ENCODE measurements at regions not wholly inside any gene's neighbourhood (a gene's known extent, or its start where the extent isn't known, plus 50 kb on each side); places are given as distances from the start of the nearest gene placed in this dataset.

- H3K4me2 ChIP-seq = no peak overlapping the region
- H3K27me3 ChIP-seq = no peaks in the 10 kb centered on the region
- TF ChIP-seq Cebpa-rat (IDR thresholded peaks at IDR 0.05) = no peak
- H3K9ac ChIP-seq = no peak overlapping the region
- peaks cover 0 to 5% (median 0%) of the 10 kb centered on the region in 10 experiments; a peak in 2 of 20 replicates for H3K4me1 ChIP-seq
- H3K9me3 ChIP-seq (replicated peaks in 1 of 11) = peaks cover 15 to 28% (median 20%) of the 10 kb centered on the region in 11 experiments; a peak in 21 of 22 replicates
- H3K36me3 ChIP-seq = no peaks in the 10 kb centered on the region
- H4K20me1 ChIP-seq = no peaks in the 10 kb centered on the region
- H3K4me3 ChIP-seq = no peak overlapping the region
- no peak overlapping the region for H3K27ac ChIP-seq
Observed at GRCh38 chr3:165716592-165716991, 120.6 kb downstream of the BCHE start.

- H3K27me3 ChIP-seq = no peaks in the 10 kb centered on the region
- no peaks in the 10 kb centered on the region for H4K20me1 ChIP-seq
- H3K27ac ChIP-seq = no peak overlapping the region
- peaks cover 0 to 5% (median 0%) of the 10 kb centered on the region in 10 experiments; a peak in 2 of 20 replicates for H3K4me1 ChIP-seq
- peaks cover 0 to 4% (median 0%) of the 10 kb centered on the region in 11 experiments; a peak in 1 of 22 replicates for H3K9me3 ChIP-seq (replicated peaks in 1 of 11)
- no peak overlapping the region for H3K4me2 ChIP-seq
- no peak overlapping the region for H3K4me3 ChIP-seq
- TF ChIP-seq Cebpa-rat (IDR thresholded peaks at IDR 0.05) = no peak
- no peak overlapping the region for H3K9ac ChIP-seq
- no peaks in the 10 kb centered on the region for H3K36me3 ChIP-seq
Observed at GRCh38 chr3:165713479-165713878, 123.7 kb downstream of the BCHE start.

GRCh38 chr3:165712382-165712781 lies 124.8 kb downstream of the BCHE start:
- Histone ChIP-seq H3K27ac (no peak overlapping the region), H3K27me3 (no peaks in the 10 kb centered on the region), H4K20me1 (no peaks in the 10 kb centered on the region), H3K36me3 (no peaks in the 10 kb centered on the region), H3K4me1 (no peaks in the 10 kb centered on the region), H3K9ac (no peak overlapping the region), H3K4me3 (no peak overlapping the region), H3K4me2 (no peak overlapping the region), H3K9me3 (replicated peaks in 1 of 11) (peaks cover 0 to 4% (median 0%) of the 10 kb centered on the region in 11 experiments; a peak in 1 of 22 replicates)
- TF ChIP-seq Cebpa-rat (IDR thresholded peaks at IDR 0.05) = no peak

DNA sequence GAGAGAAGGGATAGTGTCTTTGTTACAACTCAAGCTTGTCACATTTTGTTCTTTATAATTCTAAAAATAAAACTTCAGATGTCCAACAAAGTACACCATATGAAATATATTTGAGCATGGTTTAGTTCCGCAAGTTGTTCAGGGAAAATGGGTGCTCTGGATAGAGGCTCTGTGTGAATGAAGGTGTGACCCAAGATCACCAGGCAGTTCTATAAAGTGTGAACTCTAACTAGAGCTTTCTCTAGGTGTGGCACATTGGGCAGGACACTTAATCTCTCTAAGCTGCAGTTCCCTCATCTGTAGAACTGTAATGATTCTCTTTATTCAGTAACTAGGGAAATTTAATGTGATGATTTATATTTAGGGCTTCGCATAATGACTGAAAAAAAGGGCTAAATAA lies 139.3 kb downstream of the BCHE start:
- Histone ChIP-seq H3K9me3 (replicated peaks in 1 of 11) (peaks cover under 1 to 5% (median 2%) of the 10 kb centered on the region in 11 experiments; a peak in 20 of 22 replicates), H3K27ac (no peak overlapping the region), H4K20me1 (no peaks in the 10 kb centered on the region), H3K4me2 (no peak overlapping the region), H3K4me3 (no peak overlapping the region), H3K9ac (no peak overlapping the region), H3K36me3 (no peaks in the 10 kb centered on the region), H3K4me1 (no peaks in the 10 kb centered on the region), H3K27me3 (no peaks in the 10 kb centered on the region)
- TF ChIP-seq Cebpa-rat (IDR thresholded peaks at IDR 0.05) = no peak

GRCh38 chr3:165696496-165696895 lies 140.7 kb downstream of the BCHE start:
- Histone ChIP-seq H3K4me2 (no peak overlapping the region), H3K9ac (no peak overlapping the region), H3K9me3 (replicated peaks in 1 of 11) (peaks cover 10 to 19% (median 16%) of the 10 kb centered on the region in 11 experiments; a peak in 21 of 22 replicates), H3K27ac (no peak overlapping the region), H3K4me3 (no peak overlapping the region), H3K4me1 (no peaks in the 10 kb centered on the region), H3K27me3 (no peaks in the 10 kb centered on the region), H4K20me1 (no peaks in the 10 kb centered on the region), H3K36me3 (no peaks in the 10 kb centered on the region)
- no peak for TF ChIP-seq Cebpa-rat (IDR thresholded peaks at IDR 0.05)

DNA sequence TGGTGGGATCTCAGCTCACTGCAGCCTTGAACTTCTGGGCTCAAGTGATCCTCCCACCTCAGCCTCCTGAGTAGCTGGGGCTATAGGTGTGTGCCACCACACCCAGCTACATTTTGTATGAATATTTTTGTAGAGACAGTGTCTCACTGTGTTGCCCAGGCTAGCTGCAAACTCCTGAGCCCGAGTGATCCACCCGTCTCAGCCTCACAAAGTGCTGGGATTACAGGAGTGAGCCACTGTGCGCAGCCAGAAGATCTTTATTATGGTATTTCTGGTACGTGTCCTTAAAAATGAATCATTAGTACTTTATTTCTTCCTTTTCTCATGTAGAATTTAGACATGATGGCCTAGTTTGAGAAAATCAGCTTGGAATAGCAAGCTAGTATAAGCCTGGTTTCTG lies 153.3 kb downstream of the BCHE start:
- Histone ChIP-seq H3K9ac (no peak overlapping the region), H3K4me2 (no peak overlapping the region), H3K27ac (no peak overlapping the region), H3K36me3 (no peaks in the 10 kb centered on the region), H3K4me3 (no peak overlapping the region), H3K9me3 (replicated peaks in 1 of 11) (no peaks in the 10 kb centered on the region), H3K27me3 (no peaks in the 10 kb centered on the region), H4K20me1 (no peaks in the 10 kb centered on the region), H3K4me1 (no peaks in the 10 kb centered on the region)
- no peak for TF ChIP-seq Cebpa-rat (IDR thresholded peaks at IDR 0.05)

- Histone ChIP-seq H3K4me1 (no peaks in the 10 kb centered on the region), H3K27ac (no peak overlapping the region), H3K27me3 (no peaks in the 10 kb centered on the region), H3K4me2 (no peak overlapping the region), H4K20me1 (no peaks in the 10 kb centered on the region), H3K9me3 (replicated peaks in 1 of 11) (no peaks in the 10 kb centered on the region; a peak in 1 of 22 replicates), H3K9ac (no peak overlapping the region), H3K36me3 (no peaks in the 10 kb centered on the region), H3K4me3 (no peak overlapping the region)
- TF ChIP-seq Cebpa-rat (IDR thresholded peaks at IDR 0.05) = no peak
Observed at GRCh38 chr3:165682734-165683133, 154.5 kb downstream of the BCHE start.

DNA sequence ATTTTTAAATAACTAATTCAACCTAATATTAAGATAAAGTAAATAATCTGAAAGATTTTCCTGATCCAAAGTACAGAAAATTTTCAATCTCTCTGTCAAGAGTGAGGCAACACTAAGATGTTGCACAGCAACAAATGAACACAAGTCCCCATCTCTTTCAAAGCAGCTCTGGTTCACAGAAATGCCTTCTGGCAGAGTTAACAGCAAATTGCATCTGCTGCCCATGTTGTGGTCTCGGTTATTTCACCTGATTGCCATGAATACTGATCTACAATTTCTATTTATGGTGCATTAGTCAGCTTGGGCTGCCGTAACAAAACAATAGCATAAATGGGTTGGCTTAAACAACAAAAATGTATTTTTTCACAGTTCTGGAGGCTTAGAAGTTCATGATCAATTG lies 167.3 kb downstream of the BCHE start:
- peaks cover 0 to 9% (median 7%) of the 10 kb centered on the region in 11 experiments; a peak in 10 of 22 replicates for H3K9me3 ChIP-seq (replicated peaks in 1 of 11)
- H3K4me2 ChIP-seq = no peak overlapping the region
- no peak overlapping the region for H3K27ac ChIP-seq
- no peaks in the 10 kb centered on the region for H3K4me1 ChIP-seq
- H4K20me1 ChIP-seq = no peaks in the 10 kb centered on the region; a peak in 1 of 22 replicates
- no peak for TF ChIP-seq Cebpa-rat (IDR thresholded peaks at IDR 0.05)
- no peak overlapping the region for H3K4me3 ChIP-seq
- H3K36me3 ChIP-seq = no peaks in the 10 kb centered on the region
- no peak overlapping the region for H3K9ac ChIP-seq
- no peaks in the 10 kb centered on the region for H3K27me3 ChIP-seq

DNA sequence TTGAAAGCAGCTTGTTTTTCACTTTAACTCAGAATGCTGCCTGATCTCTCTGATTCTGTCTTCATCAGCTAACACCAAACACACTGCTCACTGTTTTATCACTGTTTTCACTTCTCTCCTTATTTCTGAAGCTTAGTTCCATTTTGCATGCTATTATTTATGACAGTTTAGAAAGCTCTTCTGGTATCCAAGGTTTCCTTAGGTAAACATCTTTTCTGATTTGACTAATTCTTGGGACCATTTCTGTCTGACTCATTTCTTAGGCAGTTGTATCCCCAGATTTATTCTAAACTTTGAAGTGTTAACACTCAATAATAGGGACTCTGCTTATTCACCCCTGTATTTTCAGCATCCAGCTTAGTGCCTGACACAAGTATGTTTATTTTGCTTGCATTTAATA lies 167.7 kb downstream of the BCHE start:
- Histone ChIP-seq H3K9ac (no peak overlapping the region), H3K36me3 (no peaks in the 10 kb centered on the region), H3K27me3 (no peaks in the 10 kb centered on the region), H4K20me1 (no peaks in the 10 kb centered on the region; a peak in 1 of 22 replicates), H3K4me3 (no peak overlapping the region), H3K9me3 (replicated peaks in 1 of 11) (peaks cover 0 to 5% (median 2%) of the 10 kb centered on the region in 11 experiments; a peak in 10 of 22 replicates), H3K4me1 (no peaks in the 10 kb centered on the region), H3K4me2 (no peak overlapping the region), H3K27ac (no peak overlapping the region)
- TF ChIP-seq Cebpa-rat (IDR thresholded peaks at IDR 0.05) = no peak

GRCh38 chr3:165667676-165668075 lies 169.5 kb downstream of the BCHE start:
- Histone ChIP-seq H3K36me3 (no peaks in the 10 kb centered on the region), H3K4me1 (no peaks in the 10 kb centered on the region)
- no peak for TF ChIP-seq Cebpa-rat (IDR thresholded peaks at IDR 0.05)

More at GRCh38 chr3:165667676-165668075, 169.5 kb downstream of the BCHE start:
- H3K4me2 ChIP-seq = no peak overlapping the region
- H3K9ac ChIP-seq = no peak overlapping the region
- H4K20me1 ChIP-seq = no peaks in the 10 kb centered on the region; a peak in 1 of 22 replicates
- no peaks in the 10 kb centered on the region for H3K9me3 ChIP-seq (replicated peaks in 1 of 11)
- H3K4me3 ChIP-seq = no peak overlapping the region
- no peak overlapping the region for H3K27ac ChIP-seq
- no peaks in the 10 kb centered on the region for H3K27me3 ChIP-seq

Measured in BLaER1 treated with 17β-estradiol and CSF1 and Interleukin-3, amounts not matched to agents 10 nM and 100 nM (cell line).